ENCODE measurements at regions not wholly inside any gene's neighbourhood (a gene's known extent, or its start where the extent isn't known, plus 50 kb on each side); places are given as distances from the start of the nearest gene placed in this dataset.

DNA sequence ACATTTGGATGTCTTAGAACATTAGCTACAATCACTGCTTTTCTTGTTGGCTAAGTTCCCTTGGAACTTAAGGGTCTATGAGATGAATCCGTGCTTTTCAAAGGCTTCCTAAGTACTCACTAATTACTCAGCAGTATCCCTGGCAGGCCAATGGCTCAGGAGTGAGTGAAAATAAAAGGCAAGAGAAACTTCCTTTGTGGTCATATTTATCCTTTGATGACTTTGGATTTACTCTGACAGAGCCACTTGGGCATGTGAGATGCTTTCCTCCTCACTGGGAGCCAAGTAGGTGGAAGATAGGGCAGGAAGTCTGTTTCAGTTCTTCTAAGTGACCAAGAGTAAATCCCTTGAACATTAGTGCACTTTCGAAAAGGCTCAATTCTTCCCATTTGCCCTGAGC lies 224.3 kb upstream of the FOXA2 start:
- TF ChIP-seq CTCF (IDR thresholded peaks at IDR 0.05) = no peak
- Histone ChIP-seq H3K4me1 (peaks cover 0 to 22% (median 0%) of the 10 kb centered on the region in 9 donors), H3K27ac (no peak overlapping the region), H3K9me3 (no peaks in the 10 kb centered on the region), H3K4me3 (no peak overlapping the region), H3K36me3 (no peaks in the 10 kb centered on the region), H3K27me3 (peaks cover 0 to 4% (median 0%) of the 10 kb centered on the region in 7 donors)
- ATAC-seq (no peak), DNase-seq (no peak)
- intact Hi-C loops (cut with DNase I) = loop anchor here in 1 of 10 donors (10.0 kb wide), 1 partner anchor 64 kb away; no protein-coding TSS in a partner anchor
- WGBS, 2 donors = 80 to 88% methylated on average over 2 of the region's 2 CpGs

- no peaks in the 10 kb centered on the region for H3K9me3 ChIP-seq
- 86 to 92% methylated on average over 7 of the region's 7 CpGs for WGBS, 2 donors
- ATAC-seq (no peak), DNase-seq (no peak)
- no peaks in the 10 kb centered on the region for H3K36me3 ChIP-seq
- no peak overlapping the region for H3K27ac ChIP-seq
- intact Hi-C loops (cut with DNase I) = no loop called here
- H3K27me3 ChIP-seq = peaks cover 0 to 4% (median 0%) of the 10 kb centered on the region in 7 donors
- H3K4me3 ChIP-seq = no peak overlapping the region
- TF ChIP-seq CTCF (IDR thresholded peaks at IDR 0.05) = no peak
- peaks cover 0 to 17% (median 0%) of the 10 kb centered on the region in 9 donors for H3K4me1 ChIP-seq
These were observed 225.1 kb upstream of the SSTR4 start for GRCh38 chr20:22810030-22810429.

- peaks cover 0 to 6% (median 0%) of the 10 kb centered on the region in 7 donors for H3K27me3 ChIP-seq
- intact Hi-C loops (cut with DNase I) = no loop called here
- H3K4me3 ChIP-seq = no peak overlapping the region
- no peak overlapping the region for H3K27ac ChIP-seq
- no peaks in the 10 kb centered on the region for H3K36me3 ChIP-seq
- TF ChIP-seq CTCF (IDR thresholded peaks at IDR 0.05) = no peak
- no peaks in the 10 kb centered on the region for H3K9me3 ChIP-seq
- no peak for ATAC-seq
- DNase-seq = no peak
- peaks cover 0 to 15% (median 2%) of the 10 kb centered on the region in 9 donors for H3K4me1 ChIP-seq
- 78 to 83% methylated on average over 11 of the region's 11 CpGs for WGBS, 2 donors
These were observed 224.2 kb upstream of the SSTR4 start for GRCh38 chr20:22810626-22811569.

DNA sequence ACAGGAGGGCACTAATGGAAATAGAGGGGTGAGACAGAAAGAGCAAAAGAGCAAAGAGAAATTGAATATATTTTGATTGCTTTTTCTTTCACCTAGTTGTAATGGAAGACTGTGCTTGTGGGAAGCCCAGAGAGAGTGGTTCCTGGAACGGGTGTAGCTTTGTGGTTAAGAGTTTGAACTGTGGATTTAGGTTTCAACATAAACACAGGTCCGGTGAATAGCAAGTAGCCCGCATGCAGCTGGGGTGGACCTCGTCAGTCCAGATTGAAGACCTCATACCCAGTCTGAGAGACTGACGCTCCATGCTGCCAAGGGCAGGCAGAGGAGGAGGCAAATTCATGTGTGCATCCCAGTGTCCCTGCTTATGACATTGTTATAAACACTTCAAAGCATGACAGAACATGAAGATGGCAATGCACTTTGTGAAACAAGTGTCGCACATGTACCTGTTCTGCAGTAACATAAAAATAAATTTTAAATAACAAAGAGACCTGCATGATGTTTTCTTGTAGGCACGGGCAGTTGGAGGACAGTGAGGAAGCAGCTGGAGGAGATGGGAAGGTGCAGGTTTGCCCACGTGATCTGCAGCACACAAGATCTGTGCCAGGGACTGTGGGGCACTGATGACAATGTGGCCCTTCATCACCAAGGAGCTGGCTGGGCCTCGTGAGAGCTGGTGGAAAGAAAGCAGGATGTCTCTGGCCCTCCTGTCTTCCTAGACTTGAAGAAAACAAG lies 220.5 kb upstream of the SSTR4 start:
- no peak for ATAC-seq
- Histone ChIP-seq H3K36me3 (no peaks in the 10 kb centered on the region), H3K4me1 (peaks cover 0 to 18% (median 0%) of the 10 kb centered on the region in 9 donors), H3K9me3 (no peaks in the 10 kb centered on the region), H3K27me3 (peaks cover 0 to 7% (median 0%) of the 10 kb centered on the region in 7 donors), H3K4me3 (no peak overlapping the region), H3K27ac (no peak overlapping the region)
- no peak for DNase-seq
- no peak for TF ChIP-seq CTCF (IDR thresholded peaks at IDR 0.05)
- WGBS, 2 donors = 81 to 85% methylated on average over 9 of the region's 9 CpGs
- intact Hi-C loops (cut with DNase I) = no loop called here
